HCT116 (cell line): ENCODE measurements at regions not wholly inside any gene's neighbourhood (a gene's known extent, or its start where the extent isn't known, plus 50 kb on each side); places are given as distances from the start of the nearest gene placed in this dataset.

Experiments used
- EZH2 ChIP-seq: fragments of 200-600 bp; sonication (generic); IDR thresholded peaks from 2 replicates; pipeline ENCODE4 v1.6.1; 2017; ENCODE audit warnings: antibody characterized with exemption, mixed run types
- EZH2phosphoT487 ChIP-seq: fragments of 200-600 bp; IDR thresholded peaks from 2 replicates; pipeline ENCODE4 v1.6.1; 2018; ENCODE audit warnings: antibody characterized with exemption, borderline replicate concordance
- FOSL1 ChIP-seq: IDR thresholded peaks from 2 replicates; pipeline ENCODE4 v1.6.1; 2012; ENCODE audit warnings: low read depth
- JUND ChIP-seq: IDR thresholded peaks from 2 replicates; pipeline ENCODE4 v1.6.1; 2012
- MAX ChIP-seq: IDR thresholded peaks from 2 replicates; pipeline ENCODE4 v1.6.1; 2012
- POLR2AphosphoS5 ChIP-seq: IDR thresholded peaks from 2 replicates; pipeline ENCODE4 v1.6.1; 2011; ENCODE audit warnings: mild to moderate bottlenecking, low read depth, low read length, moderate library complexity
- SIN3A ChIP-seq: IDR thresholded peaks from 2 replicates; pipeline ENCODE4 v1.6.1; 2012; ENCODE audit warnings: low read depth
- SP1 ChIP-seq: IDR thresholded peaks from 2 replicates; pipeline ENCODE4 v1.6.1; 2012; ENCODE audit warnings: low read depth
- SRF ChIP-seq: IDR thresholded peaks from 2 replicates; pipeline ENCODE4 v1.6.1; 2012; ENCODE audit warnings: low read depth
- TCF7L2 ChIP-seq: IDR thresholded peaks from 2 replicates; pipeline ENCODE4 v1.7.0; 2011; ENCODE audit warnings: borderline replicate concordance, inconsistent platforms; ENCODE audit not compliant: insufficient read depth, insufficient read length; ENCODE audit errors: extremely low read depth
- YY1 ChIP-seq: IDR thresholded peaks from 2 replicates; pipeline ENCODE4 v1.6.1; 2011; ENCODE audit warnings: low read length, low read depth, moderate library complexity, mild to moderate bottlenecking; ENCODE audit not compliant: insufficient replicate concordance; ENCODE audit errors: extremely low read depth
- ZNF274 ChIP-seq: fragments of 200-500 bp; sonication (Bioruptor generic); IDR thresholded peaks from 2 replicates; pipeline ENCODE4 v1.6.1; 2014; ENCODE audit warnings: mild to moderate bottlenecking, low read depth, low read length, inconsistent platforms
- TF ChIP-seq, protein P1 (sequence below), 3 experiments: fragments of 200-600 bp in 1 of 3; sonication (generic) in 1 of 3; IDR thresholded peaks in 2 of 3; conservative IDR thresholded peaks in 1 of 3; 2 replicates each; pipeline ENCODE4 v1.5.1; 2012 to 2017; ENCODE audit warnings: low read depth in 2 of 3, low read length in 2 of 3, antibody characterized with exemption in 1 of 3, borderline replicate concordance in 1 of 3, control low read depth in 1 of 3, mild to moderate bottlenecking in 1 of 3, mixed read lengths in 1 of 3, mixed run types in 1 of 3, moderate library complexity in 1 of 3; ENCODE audit not compliant: insufficient read depth in 1 of 3

- TF ChIP-seq, protein P1, sequence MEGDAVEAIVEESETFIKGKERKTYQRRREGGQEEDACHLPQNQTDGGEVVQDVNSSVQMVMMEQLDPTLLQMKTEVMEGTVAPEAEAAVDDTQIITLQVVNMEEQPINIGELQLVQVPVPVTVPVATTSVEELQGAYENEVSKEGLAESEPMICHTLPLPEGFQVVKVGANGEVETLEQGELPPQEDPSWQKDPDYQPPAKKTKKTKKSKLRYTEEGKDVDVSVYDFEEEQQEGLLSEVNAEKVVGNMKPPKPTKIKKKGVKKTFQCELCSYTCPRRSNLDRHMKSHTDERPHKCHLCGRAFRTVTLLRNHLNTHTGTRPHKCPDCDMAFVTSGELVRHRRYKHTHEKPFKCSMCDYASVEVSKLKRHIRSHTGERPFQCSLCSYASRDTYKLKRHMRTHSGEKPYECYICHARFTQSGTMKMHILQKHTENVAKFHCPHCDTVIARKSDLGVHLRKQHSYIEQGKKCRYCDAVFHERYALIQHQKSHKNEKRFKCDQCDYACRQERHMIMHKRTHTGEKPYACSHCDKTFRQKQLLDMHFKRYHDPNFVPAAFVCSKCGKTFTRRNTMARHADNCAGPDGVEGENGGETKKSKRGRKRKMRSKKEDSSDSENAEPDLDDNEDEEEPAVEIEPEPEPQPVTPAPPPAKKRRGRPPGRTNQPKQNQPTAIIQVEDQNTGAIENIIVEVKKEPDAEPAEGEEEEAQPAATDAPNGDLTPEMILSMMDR (IDR thresholded peaks at IDR 0.05 in 2 of 3, conservative IDR thresholded peaks at IDR 0.05 in 1 of 3; ENCODE audit: borderline replicate concordance in 1 of 3, insufficient read depth in 1 of 3, low read depth in 2 of 3, low read length in 2 of 3) = no peak
- TF ChIP-seq POLR2AphosphoS5 (no peak), JUND (no peak), SRF (no peak), FOSL1 (no peak), MAX (no peak), TCF7L2 (no peak), EZH2phosphoT487 (no peak), EZH2 (no peak), SIN3A (no peak), SP1 (no peak), YY1 (no peak), ZNF274 (no peak)
Measured at GRCh38 chr11:104654181-104654813, 244.0 kb downstream of the CASP12 start.
